HCT116 (cell line): ENCODE measurements at regions not wholly inside any gene's neighbourhood (a gene's known extent, or its start where the extent isn't known, plus 50 kb on each side); places are given as distances from the start of the nearest gene placed in this dataset.

ENCODE experiments used
- ATAC-seq: fragments of 200-7000 bp; cut with Tn5 transposase; 2 replicates; pipeline ENCODE4 v1.9.1; 2020; ENCODE audit warnings: mild to moderate bottlenecking, moderate library complexity
- BruUV-seq: library from RNA; stranded (reverse); fragments of 400-500 nt; replicated peaks from 2 replicates; lab custom pipeline; 2021; lab: Mats Ljungman, UMichigan
- CTCF ChIA-PET: fragments of 300-600 bp; sonication (Branson Sonifier 250); formaldehyde crosslinking; loops from one replicate; lab custom pipeline; 2021; ENCODE audit warnings: antibody characterized with exemption; lab: Charles Lee
- POLR2A ChIA-PET: fragments of 300-600, 350-600 bp; sonication (Branson Sonifier 250); formaldehyde crosslinking; loops from one replicate; lab custom pipeline; 2021; ENCODE audit warnings: antibody characterized with exemption; lab: Charles Lee
- RAD21 ChIA-PET, 2 experiments: fragments of 300-600 bp; sonication (Branson Sonifier 250); formaldehyde crosslinking; loops; one replicate each; lab custom pipeline; 2023; ENCODE audit warnings: low total read pairs in 2 of 2; ENCODE audit not compliant: uncharacterized antibody in 2 of 2, unreplicated experiment in 2 of 2, low non-redundant PET in 1 of 2; lab: Charles Lee
- DNase-seq: peaks from one replicate; pipeline ENCODE4 v3.0.0-alpha.2; 2010; ENCODE audit warnings: low read depth, low spot score
- H2AFZ ChIP-seq: fragments of 200-600 bp; shearing (Covaris generic), sonication (generic); 2 replicates; pipeline ENCODE4 v1.6.1; 2017; ENCODE audit warnings: low read depth, mixed run types, mixed read lengths, antibody characterized with exemption, low read length; ENCODE audit not compliant: poor library complexity, severe bottlenecking
- H3K27ac ChIP-seq: 2 replicates; pipeline ENCODE4 v1.5.1; 2012; ENCODE audit warnings: low read depth, low read length
- H3K27me3 ChIP-seq: fragments of 200-600 bp; sonication (generic); 2 replicates; pipeline ENCODE4 v1.6.1; 2016; ENCODE audit warnings: mixed run types, low read length, mixed read lengths; ENCODE audit not compliant: insufficient read depth
- H3K36me3 ChIP-seq, 2 experiments: fragments of 200-500 bp in 1 of 2; fragments of 200-600 bp in 1 of 2; sonication (Bioruptor generic) in 1 of 2; sonication (generic) in 1 of 2; 2 replicates each; pipeline versions ENCODE4 v1.5.1 to v1.6.1; 2014 to 2016; ENCODE audit warnings: low read length in 2 of 2, inconsistent platforms in 1 of 2, mixed read lengths in 1 of 2, mixed run types in 1 of 2; ENCODE audit not compliant: insufficient read depth in 2 of 2, control insufficient read depth in 1 of 2
- H3K4me1 ChIP-seq, 2 experiments: fragments of 200-600 bp in 1 of 2; sonication (generic) in 1 of 2; 2 replicates each; pipeline versions ENCODE4 v1.5.1 to v1.6.1; 2012 to 2017; ENCODE audit warnings: low read length in 2 of 2, inconsistent platforms in 1 of 2, mild to moderate bottlenecking in 1 of 2, mixed read lengths in 1 of 2, mixed run types in 1 of 2, moderate library complexity in 1 of 2; ENCODE audit not compliant: insufficient read depth in 2 of 2, control insufficient read depth in 1 of 2
- H3K4me2 ChIP-seq: fragments of 200-600 bp; sonication (generic); 2 replicates; pipeline ENCODE4 v1.6.1; 2017; ENCODE audit warnings: mixed run types, low read length, mixed read lengths
- H3K4me3 ChIP-seq, 2 experiments: fragments of 200-600 bp in 1 of 2; sonication (generic) in 1 of 2; replicated peaks in 1 of 2; 2 replicates each; pipeline ENCODE4 v1.5.1; 2011 to 2016; ENCODE audit warnings: low read length in 2 of 2, control low read depth in 1 of 2, low read depth in 1 of 2, mild to moderate bottlenecking in 1 of 2, mixed read lengths in 1 of 2, mixed run types in 1 of 2
- H3K79me2 ChIP-seq: fragments of 200-600 bp; sonication (generic); 2 replicates; pipeline ENCODE4 v1.6.1; 2017; ENCODE audit warnings: mild to moderate bottlenecking, mixed run types, low read length, moderate library complexity, mixed read lengths; ENCODE audit not compliant: insufficient read depth
- H3K9ac ChIP-seq: fragments of 200-600 bp; sonication (generic); 2 replicates; pipeline ENCODE4 v1.6.1; 2016; ENCODE audit warnings: low read length, mixed read lengths
- H3K9me2 ChIP-seq: fragments of 200-600 bp; sonication (generic), shearing (Covaris generic); 2 replicates; pipeline ENCODE4 v1.6.1; 2017; ENCODE audit warnings: mixed run types, mild to moderate bottlenecking, moderate library complexity; ENCODE audit not compliant: insufficient read depth
- H3K9me3 ChIP-seq, 2 experiments: fragments of 200-500 bp in 1 of 2; fragments of 200-600 bp in 1 of 2; sonication (Bioruptor generic) in 1 of 2; sonication (generic) in 1 of 2; 2 replicates each; pipeline ENCODE4 v1.6.1; 2014 to 2017; ENCODE audit warnings: low read length in 2 of 2, mixed read lengths in 2 of 2, inconsistent platforms in 1 of 2, low read depth in 1 of 2, mild to moderate bottlenecking in 1 of 2, mixed run types in 1 of 2, moderate library complexity in 1 of 2; ENCODE audit not compliant: control insufficient read depth in 1 of 2, insufficient read depth in 1 of 2
- H4K20me1 ChIP-seq: fragments of 200-600 bp; sonication (generic), shearing (Covaris generic); 2 replicates; pipeline ENCODE4 v1.6.1; 2017; ENCODE audit warnings: mixed run types, mild to moderate bottlenecking, moderate library complexity; ENCODE audit not compliant: insufficient read depth
- CEBPB ChIP-seq: IDR thresholded peaks from 2 replicates; pipeline ENCODE4 v1.6.1; 2012; ENCODE audit warnings: low read depth
- EZH2 ChIP-seq: fragments of 200-600 bp; sonication (generic); IDR thresholded peaks from 2 replicates; pipeline ENCODE4 v1.6.1; 2017; ENCODE audit warnings: antibody characterized with exemption, mixed run types
- FOSL1 ChIP-seq: IDR thresholded peaks from 2 replicates; pipeline ENCODE4 v1.6.1; 2012; ENCODE audit warnings: low read depth
- JUND ChIP-seq: IDR thresholded peaks from 2 replicates; pipeline ENCODE4 v1.6.1; 2012
- POLR2AphosphoS5 ChIP-seq: IDR thresholded peaks from 2 replicates; pipeline ENCODE4 v1.6.1; 2011; ENCODE audit warnings: mild to moderate bottlenecking, low read depth, low read length, moderate library complexity
- RAD21 ChIP-seq: IDR thresholded peaks from 2 replicates; pipeline ENCODE4 v1.6.1; 2012; ENCODE audit warnings: low read depth, mild to moderate bottlenecking
- SP1 ChIP-seq: IDR thresholded peaks from 2 replicates; pipeline ENCODE4 v1.6.1; 2012; ENCODE audit warnings: low read depth
- SRF ChIP-seq: IDR thresholded peaks from 2 replicates; pipeline ENCODE4 v1.6.1; 2012; ENCODE audit warnings: low read depth
- YY1 ChIP-seq: IDR thresholded peaks from 2 replicates; pipeline ENCODE4 v1.6.1; 2011; ENCODE audit warnings: low read length, low read depth, moderate library complexity, mild to moderate bottlenecking; ENCODE audit not compliant: insufficient replicate concordance; ENCODE audit errors: extremely low read depth
- ZBTB33 ChIP-seq: IDR thresholded peaks from 2 replicates; pipeline ENCODE4 v1.6.1; 2011; ENCODE audit warnings: mild to moderate bottlenecking, low read length, moderate library complexity; ENCODE audit not compliant: insufficient replicate concordance; ENCODE audit errors: extremely low read depth
- ZNF274 ChIP-seq: fragments of 200-500 bp; sonication (Bioruptor generic); IDR thresholded peaks from 2 replicates; pipeline ENCODE4 v1.6.1; 2014; ENCODE audit warnings: mild to moderate bottlenecking, low read depth, low read length, inconsistent platforms
- intact Hi-C: fragments of 100-400 bp; cut with micrococcal nuclease; formaldehyde crosslinking; loops from 2 replicates; pipeline ENCODE4 v1.10.0; 2022
- TF ChIP-seq, protein P1 (sequence below), 3 experiments: fragments of 200-600 bp in 1 of 3; sonication (generic) in 1 of 3; IDR thresholded peaks in 2 of 3; conservative IDR thresholded peaks in 1 of 3; 2 replicates each; pipeline ENCODE4 v1.5.1; 2012 to 2017; ENCODE audit warnings: low read depth in 2 of 3, low read length in 2 of 3, antibody characterized with exemption in 1 of 3, borderline replicate concordance in 1 of 3, control low read depth in 1 of 3, mild to moderate bottlenecking in 1 of 3, mixed read lengths in 1 of 3, mixed run types in 1 of 3, moderate library complexity in 1 of 3; ENCODE audit not compliant: insufficient read depth in 1 of 3
- TF ChIP-seq, protein P2 (sequence below): IDR thresholded peaks from 2 replicates; pipeline ENCODE4 v1.6.1; 2012

DNA sequence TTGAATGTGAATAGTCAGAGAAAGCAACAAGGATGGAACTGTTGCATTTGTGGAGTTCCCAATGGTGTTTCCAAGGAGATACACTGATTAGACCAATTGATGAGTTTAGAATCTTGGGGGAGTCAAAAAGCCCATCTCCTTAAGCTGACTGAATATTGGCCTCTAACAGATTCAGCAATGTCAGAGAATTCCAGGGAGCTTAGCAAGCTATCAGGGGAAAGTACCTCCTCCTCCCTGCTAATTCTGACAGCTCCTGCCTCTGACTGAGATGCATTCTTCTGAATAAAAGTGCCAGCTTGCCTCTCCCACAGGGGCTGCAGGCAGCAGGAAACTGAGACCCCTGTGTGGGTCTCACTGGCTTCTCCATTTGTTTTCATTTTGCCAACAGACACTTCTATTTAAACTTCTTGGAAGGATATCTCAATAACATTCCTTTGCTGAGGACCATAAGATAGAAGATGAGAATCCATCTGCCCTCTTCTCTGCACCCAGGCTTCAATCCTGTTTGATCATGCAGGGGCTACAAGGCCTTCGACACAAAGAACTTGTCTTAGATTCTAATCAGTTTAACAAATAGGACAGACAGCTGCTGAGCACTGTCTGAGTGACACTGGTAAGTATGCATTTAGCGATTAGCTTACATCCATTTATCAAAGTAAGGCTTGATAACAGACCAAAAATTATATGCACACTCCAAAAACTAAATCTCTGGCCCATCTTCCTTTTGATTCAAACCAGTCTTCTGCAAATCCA lies 1080.8 kb downstream of the TUSC7 start:
- no peak for ATAC-seq
- TF ChIP-seq CEBPB, result no peak
- TF ChIP-seq FOSL1, result no peak
- TF ChIP-seq POLR2AphosphoS5, result no peak
- no peak for TF ChIP-seq JUND
- TF ChIP-seq SP1, result no peak
- TF ChIP-seq, protein P1, sequence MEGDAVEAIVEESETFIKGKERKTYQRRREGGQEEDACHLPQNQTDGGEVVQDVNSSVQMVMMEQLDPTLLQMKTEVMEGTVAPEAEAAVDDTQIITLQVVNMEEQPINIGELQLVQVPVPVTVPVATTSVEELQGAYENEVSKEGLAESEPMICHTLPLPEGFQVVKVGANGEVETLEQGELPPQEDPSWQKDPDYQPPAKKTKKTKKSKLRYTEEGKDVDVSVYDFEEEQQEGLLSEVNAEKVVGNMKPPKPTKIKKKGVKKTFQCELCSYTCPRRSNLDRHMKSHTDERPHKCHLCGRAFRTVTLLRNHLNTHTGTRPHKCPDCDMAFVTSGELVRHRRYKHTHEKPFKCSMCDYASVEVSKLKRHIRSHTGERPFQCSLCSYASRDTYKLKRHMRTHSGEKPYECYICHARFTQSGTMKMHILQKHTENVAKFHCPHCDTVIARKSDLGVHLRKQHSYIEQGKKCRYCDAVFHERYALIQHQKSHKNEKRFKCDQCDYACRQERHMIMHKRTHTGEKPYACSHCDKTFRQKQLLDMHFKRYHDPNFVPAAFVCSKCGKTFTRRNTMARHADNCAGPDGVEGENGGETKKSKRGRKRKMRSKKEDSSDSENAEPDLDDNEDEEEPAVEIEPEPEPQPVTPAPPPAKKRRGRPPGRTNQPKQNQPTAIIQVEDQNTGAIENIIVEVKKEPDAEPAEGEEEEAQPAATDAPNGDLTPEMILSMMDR (IDR thresholded peaks at IDR 0.05 in 2 of 3, conservative IDR thresholded peaks at IDR 0.05 in 1 of 3; ENCODE audit: borderline replicate concordance in 1 of 3, insufficient read depth in 1 of 3, low read depth in 2 of 3, low read length in 2 of 3), result no peak
- TF ChIP-seq, protein P2, sequence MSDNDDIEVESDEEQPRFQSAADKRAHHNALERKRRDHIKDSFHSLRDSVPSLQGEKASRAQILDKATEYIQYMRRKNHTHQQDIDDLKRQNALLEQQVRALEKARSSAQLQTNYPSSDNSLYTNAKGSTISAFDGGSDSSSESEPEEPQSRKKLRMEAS, result no peak
- TF ChIP-seq ZNF274, result no peak
- no peak for TF ChIP-seq SRF
- TF ChIP-seq YY1, result no peak
- TF ChIP-seq EZH2, result no peak
- TF ChIP-seq ZBTB33, result no peak
- no peak for TF ChIP-seq RAD21
- TF ChIP-seq, all 23 proteins: peak for 0
- no peaks in the 10 kb centered on the region for H3K36me3 ChIP-seq
- H3K27me3 ChIP-seq, result peaks cover 10% of the 10 kb centered on the region; the same call in 1 of the 2 replicates
- H4K20me1 ChIP-seq, result no peaks in the 10 kb centered on the region
- H2AFZ ChIP-seq, result no peak overlapping the region
- no peak overlapping the region for H3K4me2 ChIP-seq
- no peak overlapping the region for H3K27ac ChIP-seq
- H3K9ac ChIP-seq, result no peak overlapping the region
- no peaks in the 10 kb centered on the region for H3K79me2 ChIP-seq
- no peaks in the 10 kb centered on the region for H3K4me1 ChIP-seq
- no peaks in the 10 kb centered on the region for H3K9me3 ChIP-seq
- H3K9me2 ChIP-seq, result no peaks in the 10 kb centered on the region
- no TSS peak for BruUV-seq
- POLR2A ChIA-PET, result no interaction called here
- intact Hi-C loops, result no loop called here
- H3K4me3 ChIP-seq, result no peak overlapping the region
- CTCF ChIA-PET, result no interaction called here
- no peak for DNase-seq
- RAD21 ChIA-PET, result no interaction called here
